Retinal pigment epithelial cell (primary cell): ENCODE measurements at regions not wholly inside any gene's neighbourhood (a gene's known extent, or its start where the extent isn't known, plus 50 kb on each side); places are given as distances from the start of the nearest gene placed in this dataset.

Experiments
- DNase-seq: peaks from one replicate; pipeline ENCODE4 v3.0.0-alpha.2; 2010; ENCODE audit warnings: low read depth
- H3K4me3 ChIP-seq: 2 replicates; pipeline ENCODE4 v1.5.1; 2011; ENCODE audit warnings: mild to moderate bottlenecking, low read length, control low read depth, moderate library complexity
- TF ChIP-seq, protein P1 (sequence below): conservative IDR thresholded peaks from 2 replicates; pipeline ENCODE4 v1.5.1; 2011; ENCODE audit warnings: low read depth, low read length, control low read depth, inconsistent platforms

- no peak for DNase-seq
- TF ChIP-seq, protein P1, sequence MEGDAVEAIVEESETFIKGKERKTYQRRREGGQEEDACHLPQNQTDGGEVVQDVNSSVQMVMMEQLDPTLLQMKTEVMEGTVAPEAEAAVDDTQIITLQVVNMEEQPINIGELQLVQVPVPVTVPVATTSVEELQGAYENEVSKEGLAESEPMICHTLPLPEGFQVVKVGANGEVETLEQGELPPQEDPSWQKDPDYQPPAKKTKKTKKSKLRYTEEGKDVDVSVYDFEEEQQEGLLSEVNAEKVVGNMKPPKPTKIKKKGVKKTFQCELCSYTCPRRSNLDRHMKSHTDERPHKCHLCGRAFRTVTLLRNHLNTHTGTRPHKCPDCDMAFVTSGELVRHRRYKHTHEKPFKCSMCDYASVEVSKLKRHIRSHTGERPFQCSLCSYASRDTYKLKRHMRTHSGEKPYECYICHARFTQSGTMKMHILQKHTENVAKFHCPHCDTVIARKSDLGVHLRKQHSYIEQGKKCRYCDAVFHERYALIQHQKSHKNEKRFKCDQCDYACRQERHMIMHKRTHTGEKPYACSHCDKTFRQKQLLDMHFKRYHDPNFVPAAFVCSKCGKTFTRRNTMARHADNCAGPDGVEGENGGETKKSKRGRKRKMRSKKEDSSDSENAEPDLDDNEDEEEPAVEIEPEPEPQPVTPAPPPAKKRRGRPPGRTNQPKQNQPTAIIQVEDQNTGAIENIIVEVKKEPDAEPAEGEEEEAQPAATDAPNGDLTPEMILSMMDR: no peak
- no peak overlapping the region for H3K4me3 ChIP-seq
These were observed 174.0 kb upstream of the FMR1 start for GRCh38 chrX:147737690-147738089.

GRCh38 chrX:147738265-147738664, 173.5 kb upstream of the FMR1 start:
- TF ChIP-seq, protein P1: no peak
- DNase-seq: no peak

DNA sequence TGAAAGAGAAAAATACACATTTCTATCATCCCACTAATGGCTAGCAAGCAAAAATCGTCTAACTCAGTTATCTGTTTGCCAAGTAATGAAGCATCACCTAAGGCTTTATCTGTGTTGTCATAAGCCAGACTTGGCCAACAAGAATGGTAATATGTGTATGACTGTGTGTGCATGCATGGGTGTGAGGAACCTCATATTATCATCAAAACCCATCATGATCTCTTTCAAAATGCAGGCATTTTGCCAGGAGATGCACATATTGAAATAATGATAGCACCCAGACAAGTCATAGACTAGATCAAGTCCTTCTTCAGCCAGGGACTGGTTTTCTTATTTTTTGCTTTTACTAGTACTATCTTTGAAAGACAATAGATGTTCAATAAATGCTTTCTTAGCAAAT, 172.5 kb upstream of the FMR1 start:
- no peak for DNase-seq
- H3K4me3 ChIP-seq: no peak overlapping the region
- TF ChIP-seq, protein P1: no peak

More at GRCh38 chrX:147738265-147738664, 173.5 kb upstream of the FMR1 start:
- no peak overlapping the region for H3K4me3 ChIP-seq

DNA sequence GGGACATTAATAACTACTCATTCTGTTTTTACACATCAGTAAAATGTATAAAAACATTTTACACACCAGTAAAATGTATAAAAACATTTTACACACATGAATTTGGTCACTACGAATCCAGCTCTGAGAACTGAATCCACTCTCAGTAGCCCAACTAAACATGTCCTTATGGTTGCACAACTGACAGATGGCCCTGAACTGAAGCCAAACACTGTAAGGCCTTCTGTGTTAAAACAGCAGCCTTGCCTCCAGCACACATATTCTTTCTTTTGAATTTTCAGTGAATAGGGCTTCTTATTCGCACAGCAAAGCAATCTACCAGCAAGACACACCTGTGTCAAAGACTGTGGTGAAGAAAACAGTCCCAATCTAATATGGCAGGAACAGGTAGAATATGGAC, 169.9 kb upstream of the FMR1 start:
- DNase-seq: no peak
- TF ChIP-seq, protein P1: no peak
- no peak overlapping the region for H3K4me3 ChIP-seq

GRCh38 chrX:147749308-147749707, 162.4 kb upstream of the FMR1 start:
- TF ChIP-seq, protein P1: no peak
- DNase-seq: no peak
- no peak overlapping the region for H3K4me3 ChIP-seq

GRCh38 chrX:147757750-147758149, 154.0 kb upstream of the FMR1 start:
- DNase-seq: no peak
- TF ChIP-seq, protein P1: no peak
- no peak overlapping the region for H3K4me3 ChIP-seq

- no peak for DNase-seq
- TF ChIP-seq, protein P1: no peak
- H3K4me3 ChIP-seq: no peak overlapping the region
These were observed 148.6 kb upstream of the FMR1 start for GRCh38 chrX:147763131-147763530.
